PC-3 (cell line): ENCODE measurements at regions not wholly inside any gene's neighbourhood (a gene's known extent, or its start where the extent isn't known, plus 50 kb on each side); places are given as distances from the start of the nearest gene placed in this dataset.

Experiments
- ATAC-seq: fragments of 200-7000 bp; cut with Tn5 transposase; 2 replicates; pipeline ENCODE4 v1.9.1; 2020; ENCODE audit warnings: mild to moderate bottlenecking, moderate library complexity
- BruUV-seq: library from RNA; stranded (reverse); fragments of 400-500 nt; replicated peaks from 2 replicates; lab custom pipeline; 2021; lab: Mats Ljungman, UMichigan
- CTCF ChIA-PET: fragments of 300-600 bp; sonication (Branson Sonifier 250); formaldehyde crosslinking; loops from one replicate; lab custom pipeline; 2022; ENCODE audit warnings: antibody characterized with exemption; lab: Charles Lee
- POLR2A ChIA-PET: fragments of 300-600 bp; sonication (Branson Sonifier 250); formaldehyde crosslinking; loops from one replicate; lab custom pipeline; 2022; ENCODE audit warnings: antibody characterized with exemption; ENCODE audit not compliant: unreplicated experiment; lab: Charles Lee
- DNase-seq: peaks from one replicate; pipeline ENCODE4 v3.0.0-alpha.2; 2015
- H2AFZ ChIP-seq: fragments of 300-600 bp; sonication (generic); 2 replicates; pipeline ENCODE4 v1.6.0; 2016; ENCODE audit warnings: antibody characterized with exemption, low read length
- H3F3A ChIP-seq: fragments of 300-600 bp; sonication (generic); one replicate; pipeline ENCODE4 v1.6.0; 2017; ENCODE audit warnings: antibody characterized with exemption, low read length, control low read depth, mild to moderate bottlenecking; ENCODE audit not compliant: unreplicated experiment
- H3K27ac ChIP-seq: fragments of 300-600 bp; sonication (generic); 2 replicates; pipeline ENCODE4 v1.5.1; 2016; ENCODE audit warnings: mild to moderate bottlenecking, low read length
- H3K27me3 ChIP-seq: fragments of 300-600 bp; sonication (generic); 2 replicates; pipeline ENCODE4 v1.6.1; 2016; ENCODE audit warnings: low read length, mixed read lengths
- H3K36me3 ChIP-seq: fragments of 300-600 bp; sonication (generic); 2 replicates; pipeline ENCODE4 v1.6.1; 2016; ENCODE audit warnings: low read depth, mixed run types, low read length, mixed read lengths
- H3K4me1 ChIP-seq: fragments of 300-600 bp; sonication (generic); 2 replicates; pipeline ENCODE4 v1.5.1; 2016; ENCODE audit warnings: low read length; ENCODE audit not compliant: insufficient read depth
- H3K4me2 ChIP-seq: fragments of 300-600 bp; sonication (generic); 2 replicates; pipeline ENCODE4 v1.6.0; 2016; ENCODE audit warnings: low read length
- H3K4me3 ChIP-seq: fragments of 300-600 bp; sonication (generic); 2 replicates; pipeline ENCODE4 v1.5.1; 2016; ENCODE audit warnings: mild to moderate bottlenecking, low read length, mixed read lengths
- H3K79me2 ChIP-seq: fragments of 300-600 bp; sonication (generic); 2 replicates; pipeline ENCODE4 v1.6.1; 2017; ENCODE audit warnings: low read length, mixed read lengths
- H3K9ac ChIP-seq: fragments of 300-600 bp; sonication (generic); 2 replicates; pipeline ENCODE4 v1.6.0; 2016; ENCODE audit warnings: mild to moderate bottlenecking, low read length
- H3K9me2 ChIP-seq: fragments of 300-600 bp; sonication (generic); replicated peaks from 2 replicates; pipeline ENCODE4 v1.6.1; 2016; ENCODE audit warnings: mixed run types, low read length, mixed read lengths
- H3K9me3 ChIP-seq: fragments of 300-600 bp; sonication (generic); 2 replicates; pipeline ENCODE4 v1.6.1; 2016; ENCODE audit warnings: low read length, mixed read lengths
- H4K20me1 ChIP-seq: fragments of 300-600 bp; sonication (generic); 2 replicates; pipeline ENCODE4 v1.6.1; 2016; ENCODE audit warnings: low read length, mixed read lengths
- EZH2 ChIP-seq: fragments of 300-600 bp; sonication (generic); IDR thresholded peaks from one replicate; pipeline ENCODE4 v1.6.1; 2017; ENCODE audit warnings: antibody characterized with exemption, mild to moderate bottlenecking, low read length; ENCODE audit not compliant: unreplicated experiment
- EZH2phosphoT487 ChIP-seq: fragments of 300-600 bp; sonication (generic); IDR thresholded peaks from 2 replicates; pipeline ENCODE4 v1.6.1; 2018; ENCODE audit warnings: mild to moderate bottlenecking, antibody characterized with exemption, low read length, borderline replicate concordance
- intact Hi-C: fragments of 100-400 bp; cut with micrococcal nuclease; formaldehyde crosslinking; loops from 2 replicates; pipeline ENCODE4 v1.9.0; 2023
- TF ChIP-seq, protein P1 (sequence below): fragments of 300-600 bp; sonication (generic); conservative IDR thresholded peaks from 2 replicates; pipeline ENCODE4 v1.5.1; 2017; ENCODE audit warnings: antibody characterized with exemption, low read depth, mild to moderate bottlenecking, low read length

- BruUV-seq: no TSS peak
- Histone ChIP-seq H3K4me3 (no peak overlapping the region), H3K9me2 (no peaks in the 10 kb centered on the region), H3K9me3 (no peaks in the 10 kb centered on the region), H2AFZ (no peak overlapping the region), H3K36me3 (no peaks in the 10 kb centered on the region), H3K9ac (no peak overlapping the region), H3K79me2 (no peaks in the 10 kb centered on the region), H4K20me1 (no peaks in the 10 kb centered on the region), H3K27me3 (no peaks in the 10 kb centered on the region), H3F3A (no peaks in the 10 kb centered on the region), H3K4me2 (no peak overlapping the region), H3K4me1 (no peaks in the 10 kb centered on the region), H3K27ac (no peak overlapping the region)
- intact Hi-C loops: no loop called here
- DNase-seq (no peak), ATAC-seq (no peak)
- CTCF ChIA-PET: no interaction called here
- TF ChIP-seq, protein P1, sequence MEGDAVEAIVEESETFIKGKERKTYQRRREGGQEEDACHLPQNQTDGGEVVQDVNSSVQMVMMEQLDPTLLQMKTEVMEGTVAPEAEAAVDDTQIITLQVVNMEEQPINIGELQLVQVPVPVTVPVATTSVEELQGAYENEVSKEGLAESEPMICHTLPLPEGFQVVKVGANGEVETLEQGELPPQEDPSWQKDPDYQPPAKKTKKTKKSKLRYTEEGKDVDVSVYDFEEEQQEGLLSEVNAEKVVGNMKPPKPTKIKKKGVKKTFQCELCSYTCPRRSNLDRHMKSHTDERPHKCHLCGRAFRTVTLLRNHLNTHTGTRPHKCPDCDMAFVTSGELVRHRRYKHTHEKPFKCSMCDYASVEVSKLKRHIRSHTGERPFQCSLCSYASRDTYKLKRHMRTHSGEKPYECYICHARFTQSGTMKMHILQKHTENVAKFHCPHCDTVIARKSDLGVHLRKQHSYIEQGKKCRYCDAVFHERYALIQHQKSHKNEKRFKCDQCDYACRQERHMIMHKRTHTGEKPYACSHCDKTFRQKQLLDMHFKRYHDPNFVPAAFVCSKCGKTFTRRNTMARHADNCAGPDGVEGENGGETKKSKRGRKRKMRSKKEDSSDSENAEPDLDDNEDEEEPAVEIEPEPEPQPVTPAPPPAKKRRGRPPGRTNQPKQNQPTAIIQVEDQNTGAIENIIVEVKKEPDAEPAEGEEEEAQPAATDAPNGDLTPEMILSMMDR: no peak
- TF ChIP-seq EZH2phosphoT487 (no peak), EZH2 (no peak)
- POLR2A ChIA-PET: no interaction called here
These were observed 244.1 kb upstream of the ARSJ start for GRCh38 chr4:114223580-114223979.

DNA sequence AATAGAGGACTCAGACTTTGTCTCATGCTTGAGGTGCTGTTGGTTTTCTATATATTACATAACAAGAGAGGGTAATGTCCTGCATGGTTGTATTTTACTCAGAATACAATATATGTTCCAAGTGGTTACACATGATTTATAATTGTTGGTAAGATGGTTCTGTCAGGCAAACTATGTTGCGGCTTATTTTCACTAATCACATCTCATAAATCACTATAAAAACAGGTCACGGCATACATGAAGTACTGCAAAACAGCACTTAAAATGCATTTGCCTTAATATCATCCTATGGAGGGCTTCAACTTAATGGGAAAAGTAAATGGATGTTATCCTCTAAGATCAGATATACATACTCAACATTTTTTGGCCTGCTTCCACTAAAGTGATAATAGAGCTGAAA lies 246.0 kb upstream of the ARSJ start:
- Histone ChIP-seq H3K4me3 (no peak overlapping the region), H3K27ac (no peak overlapping the region), H3K9ac (no peak overlapping the region), H3K79me2 (no peaks in the 10 kb centered on the region), H3K9me3 (no peaks in the 10 kb centered on the region), H3K4me2 (no peak overlapping the region), H3K4me1 (no peaks in the 10 kb centered on the region), H3K27me3 (no peaks in the 10 kb centered on the region), H3K36me3 (no peaks in the 10 kb centered on the region), H3K9me2 (no peaks in the 10 kb centered on the region), H4K20me1 (no peaks in the 10 kb centered on the region), H3F3A (no peaks in the 10 kb centered on the region), H2AFZ (no peak overlapping the region)
- BruUV-seq: no TSS peak
- no peak for DNase-seq
- TF ChIP-seq, protein P1: no peak
- no peak for TF ChIP-seq EZH2
- no peak for TF ChIP-seq EZH2phosphoT487
- CTCF ChIA-PET: no interaction called here
- POLR2A ChIA-PET: no interaction called here
- intact Hi-C loops: no loop called here
- no peak for ATAC-seq

GRCh38 chr4:114226179-114226578 lies 246.7 kb upstream of the ARSJ start:
- POLR2A ChIA-PET: no interaction called here
- Histone ChIP-seq H3K27ac (no peak overlapping the region), H3K9me3 (no peaks in the 10 kb centered on the region), H3F3A (no peaks in the 10 kb centered on the region), H2AFZ (no peak overlapping the region), H3K79me2 (no peaks in the 10 kb centered on the region), H3K4me2 (no peak overlapping the region), H3K9me2 (no peaks in the 10 kb centered on the region), H3K36me3 (no peaks in the 10 kb centered on the region), H3K4me1 (no peaks in the 10 kb centered on the region), H4K20me1 (no peaks in the 10 kb centered on the region), H3K27me3 (no peaks in the 10 kb centered on the region), H3K4me3 (no peak overlapping the region), H3K9ac (no peak overlapping the region)
- ATAC-seq (no peak), DNase-seq (no peak)
- TF ChIP-seq, protein P1: no peak
- TF ChIP-seq EZH2phosphoT487: no peak
- TF ChIP-seq EZH2: no peak
- intact Hi-C loops: no loop called here
- BruUV-seq: no TSS peak
- CTCF ChIA-PET: no interaction called here
